ENCODE measurements at regions not wholly inside any gene's neighbourhood (a gene's known extent, or its start where the extent isn't known, plus 50 kb on each side); places are given as distances from the start of the nearest gene placed in this dataset.
"Not testable (repeated sequence)": the region's sequence is repeated elsewhere in the genome, so short reads cannot be mapped to it uniquely, and the experiment has no call there.

GRCh38 chr18:56438480-56438879 lies 199.9 kb downstream of the TXNL1 start:
- not testable (repeated sequence) for TF ChIP-seq BRCA1 (IDR thresholded peaks at IDR 0.05); BRCA1 (CRISPR knock-in tag; IDR thresholded peaks at IDR 0.05); JUND (IDR thresholded peaks at IDR 0.05; ENCODE audit: borderline replicate concordance, low read depth, low read length); JUND (tag; IDR thresholded peaks at IDR 0.05; ENCODE audit: borderline replicate concordance, low read depth, low read length); FOXM1 (IDR thresholded peaks at IDR 0.05; ENCODE audit: low read depth); FOXM1 (CRISPR knock-in tag; IDR thresholded peaks at IDR 0.05; ENCODE audit: low read depth); POLR2A (conservative IDR thresholded peaks at IDR 0.05); GTF2E2 (tag; IDR thresholded peaks at IDR 0.05); ZFP30 (CRISPR knock-in tag; IDR thresholded peaks at IDR 0.05; ENCODE audit: borderline replicate concordance)
